H1 (cell line): ENCODE measurements at regions not wholly inside any gene's neighbourhood (a gene's known extent, or its start where the extent isn't known, plus 50 kb on each side); places are given as distances from the start of the nearest gene placed in this dataset.

Experiments used
- CTCF ChIA-PET: fragments of 300-600 bp; sonication (Branson Sonifier 250); formaldehyde crosslinking; loops from one replicate; lab custom pipeline; 2021; ENCODE audit not compliant: partially characterized antibody; lab: Charles Lee
- POLR2A ChIA-PET: fragments of 300-600 bp; sonication (Branson Sonifier 250); formaldehyde crosslinking; loops from one replicate; lab custom pipeline; 2021; ENCODE audit warnings: inconsistent platforms; ENCODE audit not compliant: partially characterized antibody; lab: Charles Lee
- DNase-seq, 2 experiments: peaks; one replicate each; pipeline versions ENCODE4 v3.0.0 to v3.0.0-alpha.2; 2010 to 2022; ENCODE audit warnings: low spot score in 2 of 2, low read depth in 1 of 2, mixed read lengths in 1 of 2
- FAIRE-seq: peaks from 2 replicates; lab custom pipeline; 2011; peaks lifted over from hg19 to GRCh38; lab: Jason Lieb, UNC
- H2AFZ ChIP-seq: 2 replicates; pipeline ENCODE4 v1.8.1; 2012; ENCODE audit warnings: low read length, inconsistent platforms
- H2AK5ac ChIP-seq: 2 replicates; pipeline ENCODE4 v1.6.1; 2013; ENCODE audit warnings: low read depth, low read length
- H2BK120ac ChIP-seq: replicated peaks from 2 replicates; pipeline ENCODE3; 2013; ENCODE audit warnings: low read depth, low read length, inconsistent platforms
- H2BK12ac ChIP-seq: 2 replicates; pipeline ENCODE4 v1.6.1; 2013; ENCODE audit warnings: low read depth, low read length
- H2BK15ac ChIP-seq: 2 replicates; pipeline ENCODE4 v1.6.1; 2013; ENCODE audit warnings: low read length
- H2BK20ac ChIP-seq: 2 replicates; pipeline ENCODE4 v1.6.1; 2013; ENCODE audit warnings: low read length
- H2BK5ac ChIP-seq: 2 replicates; pipeline ENCODE4 v1.6.1; 2013; ENCODE audit warnings: low read depth, low read length
- H3K14ac ChIP-seq: 2 replicates; pipeline ENCODE4 v1.6.1; 2013; ENCODE audit warnings: inconsistent platforms; ENCODE audit not compliant: insufficient read length
- H3K18ac ChIP-seq: 2 replicates; pipeline ENCODE4 v1.6.1; 2013; ENCODE audit warnings: low read length; ENCODE audit errors: extremely low read depth
- H3K23ac ChIP-seq: 2 replicates; pipeline ENCODE4 v1.6.1; 2013; ENCODE audit warnings: inconsistent platforms; ENCODE audit not compliant: insufficient read length
- H3K23me2 ChIP-seq: 2 replicates; pipeline ENCODE4 v1.6.1; 2013; ENCODE audit warnings: low read depth, low read length
- H3K27ac ChIP-seq: 2 replicates; pipeline ENCODE4 v1.6.1; 2011; ENCODE audit warnings: low read depth, low read length, inconsistent platforms
- H3K27me3 ChIP-seq, 4 experiments: replicated peaks in 1 of 4; 1 replicate in 1 of 4; 2 replicates in 3 of 4; pipeline versions ENCODE4 v1.6.1 to v1.8.1; 2011 to 2013; ENCODE audit warnings: low read length in 3 of 4, mild to moderate bottlenecking in 3 of 4, inconsistent platforms in 2 of 4, mixed read lengths in 2 of 4, moderate library complexity in 1 of 4; ENCODE audit not compliant: control insufficient read depth in 3 of 4, insufficient read depth in 3 of 4; ENCODE audit errors: extremely low read depth in 1 of 4
- H3K36me3 ChIP-seq, 4 experiments: 2 replicates each; pipeline versions ENCODE4 v1.6.1 to v1.8.1; 2011 to 2013; ENCODE audit warnings: mild to moderate bottlenecking in 4 of 4, low read length in 3 of 4, moderate library complexity in 2 of 4, control low read depth in 1 of 4, inconsistent platforms in 1 of 4; ENCODE audit not compliant: insufficient read depth in 4 of 4, control insufficient read depth in 2 of 4
- H3K4ac ChIP-seq: replicated peaks from 2 replicates; pipeline ENCODE3; 2013; ENCODE audit warnings: low read length, low read depth, mixed read lengths, inconsistent platforms; ENCODE audit not compliant: insufficient read length
- H3K4me1 ChIP-seq, 4 experiments: replicated peaks in 1 of 4; 1 replicate in 1 of 4; 2 replicates in 3 of 4; pipeline versions ENCODE4 v1.6.1 to v1.8.1; 2011 to 2013; ENCODE audit warnings: low read length in 3 of 4, inconsistent platforms in 2 of 4, mixed read lengths in 1 of 4; ENCODE audit not compliant: insufficient read depth in 4 of 4, control insufficient read depth in 3 of 4
- H3K4me2 ChIP-seq, 2 experiments: 2 replicates each; pipeline versions ENCODE4 v1.6.1 to v1.8.1; 2011 to 2013; ENCODE audit warnings: low read depth in 2 of 2, low read length in 2 of 2, control low read depth in 1 of 2, inconsistent platforms in 1 of 2, mild to moderate bottlenecking in 1 of 2; ENCODE audit not compliant: insufficient read depth in 1 of 2
- H3K4me3 ChIP-seq, 4 experiments: fragments of 200-600, 300-600 bp in 1 of 4; sonication (generic), shearing (Covaris generic), sonication (Bioruptor Twin) in 1 of 4; 2 replicates each; pipeline versions ENCODE4 v1.5.1 to v1.8.1; 2011 to 2016; ENCODE audit warnings: low read length in 4 of 4, low read depth in 3 of 4, control low read depth in 2 of 4, inconsistent platforms in 2 of 4, mild to moderate bottlenecking in 2 of 4, mixed read lengths in 1 of 4, moderate library complexity in 1 of 4; ENCODE audit not compliant: insufficient read depth in 2 of 4; ENCODE audit errors: extremely low read depth in 1 of 4
- H3K56ac ChIP-seq: replicated peaks from 2 replicates; pipeline ENCODE3; 2013; ENCODE audit warnings: low read depth, mild to moderate bottlenecking, mixed read lengths, low read length, inconsistent platforms; ENCODE audit not compliant: insufficient read length
- H3K79me1 ChIP-seq: 2 replicates; pipeline ENCODE4 v1.6.1; 2013; ENCODE audit warnings: low read depth, low read length, control low read depth
- H3K79me2 ChIP-seq, 2 experiments: 2 replicates each; pipeline versions ENCODE4 v1.6.1 to v1.8.1; 2012 to 2013; ENCODE audit warnings: low read length in 2 of 2, mild to moderate bottlenecking in 2 of 2, inconsistent platforms in 1 of 2; ENCODE audit not compliant: insufficient read depth in 2 of 2, control insufficient read depth in 1 of 2
- H3K9ac ChIP-seq, 4 experiments: replicated peaks in 1 of 4; 1 replicate in 1 of 4; 2 replicates in 3 of 4; pipeline versions ENCODE4 v1.6.1 to v1.8.1; 2011 to 2013; ENCODE audit warnings: low read depth in 3 of 4, low read length in 3 of 4, control low read depth in 2 of 4, mild to moderate bottlenecking in 2 of 4, moderate library complexity in 2 of 4, inconsistent platforms in 1 of 4; ENCODE audit errors: extremely low read depth in 1 of 4
- H3K9me3 ChIP-seq, 2 experiments: 2 replicates each; pipeline versions ENCODE4 v1.6.1 to v1.8.1; 2012 to 2013; ENCODE audit warnings: mild to moderate bottlenecking in 2 of 2, moderate library complexity in 2 of 2, control low read depth in 1 of 2, inconsistent platforms in 1 of 2, low read depth in 1 of 2, low read length in 1 of 2, mixed read lengths in 1 of 2; ENCODE audit not compliant: insufficient read depth in 2 of 2
- H4K20me1 ChIP-seq, 2 experiments: replicated peaks in 1 of 2; 2 replicates each; pipeline versions ENCODE3 to v1.8.1; 2011 to 2013; ENCODE audit warnings: inconsistent platforms in 2 of 2, low read length in 2 of 2, mild to moderate bottlenecking in 1 of 2; ENCODE audit not compliant: insufficient read depth in 2 of 2, control insufficient read depth in 1 of 2
- H4K5ac ChIP-seq: 2 replicates; pipeline ENCODE4 v1.6.1; 2013; ENCODE audit warnings: low read length, low read depth, mixed read lengths, inconsistent platforms; ENCODE audit not compliant: insufficient read length
- H4K8ac ChIP-seq: 2 replicates; pipeline ENCODE4 v1.8.0; 2013; ENCODE audit warnings: mild to moderate bottlenecking, moderate library complexity, low read length, inconsistent platforms; ENCODE audit not compliant: insufficient read depth; ENCODE audit errors: extremely low read depth
- H4K91ac ChIP-seq: replicated peaks from 2 replicates; pipeline ENCODE3; 2013; ENCODE audit warnings: low read length, mixed read lengths, inconsistent platforms; ENCODE audit not compliant: insufficient read length
- BRCA1 ChIP-seq: IDR thresholded peaks from 2 replicates; pipeline ENCODE4 v1.6.1; 2012; ENCODE audit warnings: low read depth, low read length, improper control_type of control experiment
- JUN ChIP-seq: IDR thresholded peaks from 2 replicates; pipeline ENCODE4 v1.6.1; 2011; ENCODE audit warnings: low read depth, mild to moderate bottlenecking, improper control_type of control experiment, low read length
- NANOG ChIP-seq: IDR thresholded peaks from 2 replicates; pipeline ENCODE4 v1.6.1; 2011; ENCODE audit warnings: low read length, low read depth, mild to moderate bottlenecking, inconsistent platforms; ENCODE audit not compliant: insufficient read depth, poor library complexity, severe bottlenecking
- WGBS, 2 experiments: shearing (Covaris generic) in 1 of 2; methylation state at CpG; one replicate each; pipeline versions ENCODE4 v1.1.6 to v1.1.7; 2013 to 2015; ENCODE audit warnings: low lambda C conversion rate in 2 of 2, mixed read lengths in 2 of 2, inconsistent platforms in 1 of 2, low coverage in 1 of 2, missing lambda C conversion rate in 1 of 2; ENCODE audit not compliant: insufficient replicate concordance in 2 of 2, insufficient coverage in 1 of 2, insufficient read length in 1 of 2; ENCODE audit errors: extremely low coverage in 1 of 2, missing lambda C conversion rate in 1 of 2; 5-methylcytosine and 5-hydroxymethylcytosine counted together

DNA sequence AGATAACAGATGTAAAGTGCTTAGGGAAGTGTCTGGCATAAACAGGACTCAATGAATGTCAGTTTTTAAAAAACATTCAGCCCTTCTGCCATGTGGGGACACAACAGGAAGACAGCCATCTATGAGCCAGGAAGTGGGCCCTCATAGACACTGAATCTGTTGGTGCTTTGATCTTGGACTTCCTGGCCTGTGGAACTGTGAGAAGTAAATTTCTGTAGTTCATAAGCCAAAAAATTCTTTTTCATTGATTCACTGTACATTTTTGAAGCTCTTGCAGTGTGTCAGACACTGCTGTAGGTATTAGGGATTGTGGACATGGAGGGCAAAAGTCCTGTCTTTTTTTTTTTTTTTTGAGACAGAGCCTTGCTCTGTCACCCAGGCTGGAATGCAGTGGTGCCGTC is 188.6 kb downstream of the HIPK3 start:
- H4K20me1 ChIP-seq = no peaks in the 10 kb centered on the region
- H3K4me1 ChIP-seq = no peaks in the 10 kb centered on the region
- H3K23me2 ChIP-seq = no peaks in the 10 kb centered on the region; the same call in 1 of the 2 replicates
- no peak overlapping the region for H3K18ac ChIP-seq
- H2BK20ac ChIP-seq = no peak overlapping the region
- no peak overlapping the region for H3K4me2 ChIP-seq
- DNase-seq (no peak), FAIRE-seq (no peak)
- ChIA-PET POLR2A (interaction anchor here (0.6 kb wide), 2 partner anchors 10 to 232 kb away, joined by 4 read pairs; no protein-coding TSS in a partner anchor), CTCF (interaction anchor here (0.6 kb wide), 1 partner anchor 525 kb away, joined by 3 read pairs; no protein-coding TSS in a partner anchor)
- H3K36me3 ChIP-seq = no peaks in the 10 kb centered on the region
- no peak overlapping the region for H3K14ac ChIP-seq
- H3K9ac ChIP-seq = no peak overlapping the region
- H2BK5ac ChIP-seq = no peak overlapping the region
- H2AK5ac ChIP-seq = no peak overlapping the region
- no peak overlapping the region for H3K23ac ChIP-seq
- no peak overlapping the region for H4K8ac ChIP-seq
- no peaks in the 10 kb centered on the region for H3K79me2 ChIP-seq
- H4K91ac ChIP-seq = no peak overlapping the region
- no peaks in the 10 kb centered on the region for H3K27me3 ChIP-seq
- no peak overlapping the region for H3K27ac ChIP-seq
- H2AFZ ChIP-seq = no peak overlapping the region
- H3K4ac ChIP-seq = no peak overlapping the region
- no peaks in the 10 kb centered on the region for H3K9me3 ChIP-seq
- no peak overlapping the region for H2BK120ac ChIP-seq
- H3K79me1 ChIP-seq = no peaks in the 10 kb centered on the region
- H2BK12ac ChIP-seq = no peak overlapping the region
- no peak overlapping the region for H3K56ac ChIP-seq
- no CpG with 5 or more reads among the region's 1 CpG for WGBS, 2 experiments
- H4K5ac ChIP-seq = no peak overlapping the region
- H3K4me3 ChIP-seq = no peak overlapping the region
- H2BK15ac ChIP-seq = no peak overlapping the region
- TF ChIP-seq NANOG (no peak), JUN (no peak), BRCA1 (no peak)
